Left renal pelvis (tissue), 4 donors: ENCODE measurements at regions not wholly inside any gene's neighbourhood (a gene's known extent, or its start where the extent isn't known, plus 50 kb on each side); places are given as distances from the start of the nearest gene placed in this dataset.
"Not testable (repeated sequence)": the region's sequence is repeated elsewhere in the genome, so short reads cannot be mapped to it uniquely, and the experiment has no call there.

Experiments used
- DNase-seq, 4 donors: peaks; one replicate each; pipeline ENCODE4 v3.0.0-alpha.2; 2013; ENCODE audit warnings: low read depth in 4 of 4, low spot score in 3 of 4

GRCh38 chrX:121283921-121284320 is 236.5 kb downstream of the GLUD2 start:
- no peak for DNase-seq

GRCh38 chrX:121298499-121298898 is 251.1 kb downstream of the GLUD2 start:
- no peak for DNase-seq

- DNase-seq: no peak
These were observed 253.9 kb downstream of the GLUD2 start for GRCh38 chrX:121301356-121301755.

GRCh38 chrX:121301822-121302221 is 254.4 kb downstream of the GLUD2 start:
- DNase-seq: no peak

GRCh38 chrX:121307449-121307848 is 260.0 kb downstream of the GLUD2 start:
- DNase-seq: no peak

- peak in 2 of 4 donors; percentile 0 to 1 for DNase-seq
These were observed 260.9 kb downstream of the GLUD2 start for GRCh38 chrX:121308276-121308805.

- DNase-seq: no peak
These were observed 263.4 kb downstream of the GLUD2 start for GRCh38 chrX:121310820-121311219.

- no peak for DNase-seq
These were observed 273.0 kb downstream of the GLUD2 start for GRCh38 chrX:121320441-121320840.

GRCh38 chrX:121322159-121322558 is 274.7 kb downstream of the GLUD2 start:
- no peak for DNase-seq

- no peak for DNase-seq
These were observed 275.9 kb downstream of the GLUD2 start for GRCh38 chrX:121323337-121323736.

- DNase-seq: no peak
These were observed 286.5 kb downstream of the GLUD2 start for GRCh38 chrX:121333942-121334341.

GRCh38 chrX:121336831-121337421 is 289.5 kb downstream of the GLUD2 start:
- DNase-seq: no peak

GRCh38 chrX:121337816-121338215 is 290.4 kb downstream of the GLUD2 start:
- no peak for DNase-seq

GRCh38 chrX:121349263-121349662 is 301.9 kb downstream of the GLUD2 start:
- no peak for DNase-seq

- DNase-seq: no peak
These were observed 308.9 kb downstream of the GLUD2 start for GRCh38 chrX:121356139-121356849.

GRCh38 chrX:121356850-121357171 is 309.4 kb downstream of the GLUD2 start:
- no peak for DNase-seq

GRCh38 chrX:121360280-121360679 is 312.9 kb downstream of the GLUD2 start:
- DNase-seq: no peak

- DNase-seq: no peak
These were observed 318.3 kb downstream of the GLUD2 start for GRCh38 chrX:121365572-121366161.

- DNase-seq: no peak
These were observed 327.1 kb downstream of the GLUD2 start for GRCh38 chrX:121374471-121374870.

- DNase-seq: not testable (repeated sequence)
These were observed 334.5 kb downstream of the GLUD2 start for GRCh38 chrX:121381915-121382314.

GRCh38 chrX:121389976-121390714 is 342.7 kb downstream of the GLUD2 start:
- DNase-seq: no peak
